SK-N-MC (cell line): ENCODE measurements at regions not wholly inside any gene's neighbourhood (a gene's known extent, or its start where the extent isn't known, plus 50 kb on each side); places are given as distances from the start of the nearest gene placed in this dataset.

Experiments used
- DNase-seq: peaks from one replicate; pipeline ENCODE4 v3.0.0-alpha.2; 2011; ENCODE audit warnings: low read depth, low spot score
- H3K27ac ChIP-seq: fragments of 200-600 bp; sonication (generic); 2 replicates; pipeline ENCODE4 v1.5.1; 2016; ENCODE audit warnings: mixed run types
- H3K36me3 ChIP-seq: fragments of 200-600 bp; sonication (generic); 2 replicates; pipeline ENCODE4 v1.6.1; 2017; ENCODE audit warnings: antibody characterized with exemption, low read length, mixed read lengths; ENCODE audit not compliant: insufficient read depth
- H3K4me3 ChIP-seq: fragments of 200-600 bp; sonication (generic); 2 replicates; pipeline ENCODE4 v1.5.1; 2016
- H3K9ac ChIP-seq: fragments of 200-600 bp; sonication (generic); 2 replicates; pipeline ENCODE4 v1.8.0; 2017; ENCODE audit warnings: mixed run types, mixed read lengths; ENCODE audit not compliant: insufficient read length
- H3K9me3 ChIP-seq: fragments of 200-600 bp; sonication (generic); 2 replicates; pipeline ENCODE4 v1.6.1; 2017; ENCODE audit warnings: low read depth, mild to moderate bottlenecking, antibody characterized with exemption, low read length, moderate library complexity, mixed read lengths
- EZH2 ChIP-seq: fragments of 200-600 bp; sonication (generic); IDR thresholded peaks from one replicate; pipeline ENCODE4 v1.6.1; 2017; ENCODE audit warnings: antibody characterized with exemption
- FOXP2 ChIP-seq: optimal IDR thresholded peaks from 2 replicates; pipeline ENCODE3; 2011; ENCODE audit warnings: mild to moderate bottlenecking, moderate library complexity; ENCODE audit not compliant: insufficient read depth; ENCODE audit errors: extremely low read length, control extremely low read depth
- POLR2AphosphoS5 ChIP-seq: IDR thresholded peaks from 2 replicates; pipeline ENCODE4 v1.6.1; 2012; ENCODE audit warnings: mild to moderate bottlenecking, low read depth, low read length, borderline replicate concordance

- no peaks in the 10 kb centered on the region for H3K9me3 ChIP-seq
- no peak overlapping the region for H3K27ac ChIP-seq
- no peak overlapping the region for H3K9ac ChIP-seq
- DNase-seq, result no peak
- H3K36me3 ChIP-seq, result no peaks in the 10 kb centered on the region
- TF ChIP-seq EZH2 (no peak), FOXP2 (no peak), POLR2AphosphoS5 (no peak)
- no peak overlapping the region for H3K4me3 ChIP-seq
These were observed 247.4 kb downstream of the RHOU start for GRCh38 chr1:228982637-228983036.

- no peak for DNase-seq
- no peak for TF ChIP-seq FOXP2
- Histone ChIP-seq H3K9ac (no peak overlapping the region), H3K36me3 (no peaks in the 10 kb centered on the region), H3K9me3 (no peaks in the 10 kb centered on the region), H3K4me3 (no peak overlapping the region), H3K27ac (no peak overlapping the region)
These were observed 248.0 kb downstream of the RHOU start for GRCh38 chr1:228983231-228983660.

GRCh38 chr1:228983661-228984060 lies 248.4 kb downstream of the RHOU start:
- Histone ChIP-seq H3K27ac (no peak overlapping the region), H3K9me3 (no peaks in the 10 kb centered on the region), H3K36me3 (no peaks in the 10 kb centered on the region), H3K9ac (no peak overlapping the region), H3K4me3 (no peak overlapping the region)
- no peak for TF ChIP-seq EZH2
- TF ChIP-seq FOXP2, result no peak
- no peak for TF ChIP-seq POLR2AphosphoS5
- DNase-seq, result no peak

GRCh38 chr1:228984107-228984506 lies 248.8 kb downstream of the RHOU start:
- H3K9me3 ChIP-seq, result no peaks in the 10 kb centered on the region
- TF ChIP-seq EZH2 (no peak), FOXP2 (no peak), POLR2AphosphoS5 (no peak)
- no peak overlapping the region for H3K4me3 ChIP-seq
- no peaks in the 10 kb centered on the region for H3K36me3 ChIP-seq
- H3K27ac ChIP-seq, result no peak overlapping the region
- no peak overlapping the region for H3K9ac ChIP-seq
- DNase-seq, result no peak

- Histone ChIP-seq H3K9me3 (no peaks in the 10 kb centered on the region), H3K36me3 (no peaks in the 10 kb centered on the region), H3K9ac (no peak overlapping the region)
These were observed 249.7 kb downstream of the RHOU start for GRCh38 chr1:228984646-228985631.

GRCh38 chr1:228985661-228986060 lies 250.4 kb downstream of the RHOU start:
- no peaks in the 10 kb centered on the region for H3K9me3 ChIP-seq
- TF ChIP-seq FOXP2, result no peak
- TF ChIP-seq EZH2, result no peak
- TF ChIP-seq POLR2AphosphoS5, result no peak
- no peaks in the 10 kb centered on the region for H3K36me3 ChIP-seq
- H3K4me3 ChIP-seq, result no peak overlapping the region
- no peak for DNase-seq
- no peak overlapping the region for H3K9ac ChIP-seq
- H3K27ac ChIP-seq, result no peak overlapping the region

More at GRCh38 chr1:228984646-228985631, 249.7 kb downstream of the RHOU start:
- DNase-seq, result no peak
- TF ChIP-seq EZH2, result no peak
- no peak for TF ChIP-seq POLR2AphosphoS5
- no peak for TF ChIP-seq FOXP2
- no peak overlapping the region for H3K4me3 ChIP-seq
- H3K27ac ChIP-seq, result no peak overlapping the region

- Histone ChIP-seq H3K36me3 (no peaks in the 10 kb centered on the region), H3K9ac (no peak overlapping the region), H3K4me3 (no peak overlapping the region), H3K9me3 (no peaks in the 10 kb centered on the region), H3K27ac (no peak overlapping the region)
- TF ChIP-seq EZH2 (no peak), POLR2AphosphoS5 (no peak), FOXP2 (no peak)
- DNase-seq, result no peak
These were observed 251.0 kb downstream of the RHOU start for GRCh38 chr1:228986093-228986904.

- TF ChIP-seq FOXP2 (no peak), POLR2AphosphoS5 (no peak), EZH2 (no peak)
- no peaks in the 10 kb centered on the region for H3K36me3 ChIP-seq
- no peaks in the 10 kb centered on the region for H3K9me3 ChIP-seq
- no peak overlapping the region for H3K9ac ChIP-seq
- DNase-seq, result no peak
- H3K27ac ChIP-seq, result no peak overlapping the region
- H3K4me3 ChIP-seq, result no peak overlapping the region
These were observed 252.0 kb downstream of the RHOU start for GRCh38 chr1:228987286-228987685.

- H3K36me3 ChIP-seq, result no peaks in the 10 kb centered on the region
- H3K27ac ChIP-seq, result no peak overlapping the region
- TF ChIP-seq FOXP2 (no peak), POLR2AphosphoS5 (no peak), EZH2 (no peak)
- no peak overlapping the region for H3K9ac ChIP-seq
- H3K9me3 ChIP-seq, result no peaks in the 10 kb centered on the region
- no peak for DNase-seq
- H3K4me3 ChIP-seq, result no peak overlapping the region
These were observed 252.6 kb downstream of the RHOU start for GRCh38 chr1:228987736-228988506.
